IPS-18a (cell line): ENCODE measurements at regions not wholly inside any gene's neighbourhood (a gene's known extent, or its start where the extent isn't known, plus 50 kb on each side); places are given as distances from the start of the nearest gene placed in this dataset.

Experiments
- H3K27ac ChIP-seq: one replicate; pipeline ENCODE4 v1.5.1; 2013; ENCODE audit warnings: low read length
- H3K27me3 ChIP-seq: one replicate; pipeline ENCODE4 v1.6.1; 2013; ENCODE audit warnings: mild to moderate bottlenecking, low read length; ENCODE audit not compliant: control insufficient read depth, insufficient read depth
- H3K36me3 ChIP-seq: one replicate; pipeline ENCODE4 v1.6.1; 2013; ENCODE audit warnings: low read depth, low read length; ENCODE audit not compliant: control insufficient read depth
- H3K4me1 ChIP-seq: one replicate; pipeline ENCODE4 v1.6.1; 2013; ENCODE audit warnings: low read depth, low read length; ENCODE audit not compliant: control insufficient read depth
- H3K4me3 ChIP-seq: one replicate; pipeline ENCODE4 v1.5.1; 2013; ENCODE audit warnings: low read length
- H3K9ac ChIP-seq: one replicate; pipeline ENCODE4 v1.6.1; 2013; ENCODE audit warnings: mild to moderate bottlenecking, low read length, moderate library complexity
- H3K9me3 ChIP-seq: one replicate; pipeline ENCODE4 v1.6.1; 2013; ENCODE audit warnings: low read depth, low read length; ENCODE audit not compliant: control insufficient read depth

DNA sequence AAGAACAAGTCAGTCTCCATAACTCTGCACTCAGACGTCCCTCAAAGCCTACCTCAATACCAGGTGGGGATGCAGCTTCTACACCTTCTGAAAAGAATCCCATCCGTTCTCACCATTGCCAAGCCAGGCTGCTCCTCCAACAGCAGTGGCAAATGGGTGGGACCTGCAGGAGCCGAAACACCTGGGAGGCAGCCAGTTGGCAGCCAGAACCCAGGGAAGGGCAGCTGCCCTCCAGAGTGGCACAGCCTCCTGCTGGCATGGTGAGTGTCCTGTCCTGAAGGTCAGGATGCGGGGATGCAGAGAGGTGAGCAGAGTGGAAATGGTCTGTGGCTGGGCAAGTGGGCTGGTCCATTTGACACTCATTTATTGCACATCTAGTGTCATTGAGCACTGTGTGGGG, 210.6 kb upstream of the CDH4 start:
- no peaks in the 10 kb centered on the region for H3K9me3 ChIP-seq
- H3K4me3 ChIP-seq: no peak overlapping the region
- H3K4me1 ChIP-seq: no peaks in the 10 kb centered on the region
- H3K27me3 ChIP-seq: peaks cover 24% of the 10 kb centered on the region
- H3K36me3 ChIP-seq: no peaks in the 10 kb centered on the region
- H3K9ac ChIP-seq: no peak overlapping the region
- H3K27ac ChIP-seq: no peak overlapping the region

DNA sequence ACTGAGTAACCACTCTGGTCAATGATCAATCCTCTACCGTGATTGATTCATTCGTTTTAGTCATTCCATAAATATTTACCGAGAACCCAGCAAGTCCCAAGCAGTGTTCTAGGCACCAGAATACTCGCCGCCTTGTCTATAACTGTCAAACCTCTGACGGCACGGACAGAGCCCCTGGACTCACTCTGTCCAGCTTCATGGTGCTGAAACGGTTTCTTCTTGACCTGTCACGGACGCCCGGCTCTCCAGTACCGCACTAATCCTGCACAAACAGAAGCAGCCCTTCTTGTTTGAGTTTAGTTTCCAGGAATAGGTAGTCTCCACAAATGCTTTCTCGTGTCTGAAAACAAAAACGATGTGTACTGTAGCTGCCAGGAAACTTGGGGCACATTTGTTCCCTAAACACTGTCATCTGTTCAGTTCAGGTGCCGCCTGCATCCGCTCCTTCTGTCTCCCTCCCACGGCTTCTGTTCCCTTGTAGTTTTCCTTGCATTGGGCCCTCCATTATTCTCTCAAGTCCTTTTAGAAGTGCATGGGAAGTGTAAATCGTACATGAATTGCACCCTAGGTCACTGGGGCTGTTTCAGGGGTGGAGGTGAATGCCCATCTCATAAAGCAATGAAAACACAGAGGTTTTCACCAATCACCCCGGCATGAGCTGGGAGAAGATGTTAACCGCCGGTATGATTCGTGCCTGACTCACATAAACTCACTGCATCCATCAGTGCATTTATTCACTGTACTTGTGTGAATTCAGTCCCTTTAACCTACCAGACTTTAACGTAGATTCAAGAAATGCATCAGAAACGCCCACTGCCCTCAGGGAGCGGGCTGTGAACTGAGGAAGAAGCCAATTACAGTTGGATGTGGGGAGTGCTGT, 209.3 kb upstream of the CDH4 start:
- H3K4me3 ChIP-seq: no peak overlapping the region
- H3K27me3 ChIP-seq: peaks cover 30% of the 10 kb centered on the region
- no peak overlapping the region for H3K9ac ChIP-seq
- no peak overlapping the region for H3K27ac ChIP-seq
- no peaks in the 10 kb centered on the region for H3K4me1 ChIP-seq
- H3K36me3 ChIP-seq: no peaks in the 10 kb centered on the region
- H3K9me3 ChIP-seq: no peaks in the 10 kb centered on the region

DNA sequence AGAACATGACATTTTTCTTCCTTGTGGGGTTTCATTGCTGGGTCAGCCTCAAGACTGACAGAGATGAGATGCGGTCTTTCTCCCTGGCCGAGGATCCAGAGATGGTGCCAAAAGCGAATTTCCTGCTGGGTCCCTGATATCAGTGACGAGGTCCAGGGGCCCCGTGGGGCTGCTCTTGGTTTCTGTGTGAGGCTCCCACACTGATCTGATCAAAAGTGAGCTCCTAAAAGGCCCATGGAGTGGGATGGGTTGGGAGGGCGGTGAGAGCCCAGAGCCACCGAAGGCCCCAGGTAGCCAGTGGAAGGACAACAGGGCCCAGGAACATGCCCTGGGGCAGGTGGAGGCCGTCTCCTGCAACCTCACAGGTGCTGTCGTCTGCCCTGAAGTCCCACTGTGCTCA, 208.4 kb upstream of the CDH4 start:
- Histone ChIP-seq H3K36me3 (no peaks in the 10 kb centered on the region), H3K4me3 (no peak overlapping the region), H3K27me3 (peaks cover 20% of the 10 kb centered on the region), H3K27ac (no peak overlapping the region), H3K9me3 (no peaks in the 10 kb centered on the region), H3K4me1 (no peaks in the 10 kb centered on the region), H3K9ac (no peak overlapping the region)

DNA sequence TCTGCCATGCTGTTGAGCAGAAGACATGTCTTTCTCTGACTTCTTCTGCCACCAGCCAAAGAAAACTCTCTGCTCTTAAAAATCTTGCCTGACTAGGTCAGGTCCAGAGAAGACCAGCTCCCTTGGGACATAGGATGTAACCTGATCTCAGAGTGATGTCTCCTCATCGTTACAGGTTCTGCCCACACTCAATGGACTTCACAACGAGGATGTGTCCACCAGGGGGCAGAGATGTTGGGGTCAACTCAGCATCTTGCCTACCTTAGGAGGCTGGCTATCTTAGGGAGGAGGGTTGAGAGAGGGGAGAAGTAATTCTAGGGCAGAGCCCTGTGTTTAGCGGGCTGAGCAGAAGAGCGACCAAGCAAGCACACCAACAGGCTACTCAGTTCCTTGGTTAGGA, 207.6 kb upstream of the CDH4 start:
- Histone ChIP-seq H3K9me3 (no peaks in the 10 kb centered on the region), H3K9ac (no peak overlapping the region), H3K36me3 (no peaks in the 10 kb centered on the region), H3K27ac (no peak overlapping the region), H3K4me3 (no peak overlapping the region), H3K4me1 (no peaks in the 10 kb centered on the region), H3K27me3 (peaks cover 19% of the 10 kb centered on the region)

DNA sequence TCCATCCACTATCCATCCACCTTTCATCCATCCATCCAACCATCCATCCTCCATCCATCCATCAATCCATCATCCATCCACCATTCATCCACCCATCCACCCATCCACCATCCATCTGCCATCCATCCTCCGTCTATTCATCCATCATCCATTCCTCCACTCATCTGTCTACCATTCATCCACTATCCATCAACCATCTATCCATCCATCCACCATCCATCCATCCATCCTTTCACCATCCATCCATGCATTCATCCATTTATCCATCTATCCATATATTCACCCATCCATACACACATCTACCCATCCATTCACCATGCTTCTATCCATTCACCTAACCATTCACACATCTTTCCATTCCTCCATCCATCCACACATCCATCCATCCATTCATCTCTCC, 207.0 kb upstream of the CDH4 start:
- Histone ChIP-seq H3K36me3 (no peaks in the 10 kb centered on the region), H3K4me1 (no peaks in the 10 kb centered on the region), H3K27me3 (peaks cover 19% of the 10 kb centered on the region), H3K9ac (no peak overlapping the region), H3K4me3 (no peak overlapping the region), H3K27ac (no peak overlapping the region), H3K9me3 (no peaks in the 10 kb centered on the region)

DNA sequence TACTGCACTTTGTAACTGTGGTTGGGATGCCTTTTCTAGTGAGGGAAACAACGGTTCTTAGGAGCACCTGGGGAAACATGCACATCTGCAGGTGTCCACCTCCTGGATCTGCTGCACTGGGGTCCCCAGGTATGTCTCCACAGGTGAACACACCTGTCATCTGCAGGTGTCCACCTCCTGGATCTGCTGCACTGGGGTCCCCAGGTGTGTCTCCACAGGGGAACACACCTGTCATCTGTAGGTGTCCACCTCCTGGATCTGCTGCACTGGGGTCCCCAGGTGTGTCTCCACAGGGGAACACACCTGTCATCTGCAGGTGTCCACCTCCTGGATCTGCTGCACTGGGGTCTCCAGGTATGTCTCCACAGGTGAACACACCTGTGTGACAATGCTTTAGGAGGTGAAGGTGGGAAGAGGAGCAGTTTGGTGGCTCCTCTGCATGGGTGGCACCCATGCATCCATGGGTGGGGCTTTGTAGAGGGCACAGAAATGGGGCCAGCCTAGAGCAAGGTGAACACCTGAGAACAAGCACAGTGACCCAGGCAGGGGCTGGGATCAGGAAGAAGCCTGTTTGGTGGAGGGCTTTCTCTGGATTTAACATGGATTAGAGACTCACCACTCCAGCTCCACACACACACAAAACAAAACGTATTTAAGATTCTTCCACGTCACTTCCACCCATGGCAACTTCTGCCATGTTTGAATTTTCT, 206.0 kb upstream of the CDH4 start:
- no peak overlapping the region for H3K4me3 ChIP-seq
- no peaks in the 10 kb centered on the region for H3K4me1 ChIP-seq
- no peaks in the 10 kb centered on the region for H3K9me3 ChIP-seq
- peaks cover 18% of the 10 kb centered on the region for H3K27me3 ChIP-seq
- H3K27ac ChIP-seq: no peak overlapping the region
- H3K36me3 ChIP-seq: no peaks in the 10 kb centered on the region
- H3K9ac ChIP-seq: no peak overlapping the region

DNA sequence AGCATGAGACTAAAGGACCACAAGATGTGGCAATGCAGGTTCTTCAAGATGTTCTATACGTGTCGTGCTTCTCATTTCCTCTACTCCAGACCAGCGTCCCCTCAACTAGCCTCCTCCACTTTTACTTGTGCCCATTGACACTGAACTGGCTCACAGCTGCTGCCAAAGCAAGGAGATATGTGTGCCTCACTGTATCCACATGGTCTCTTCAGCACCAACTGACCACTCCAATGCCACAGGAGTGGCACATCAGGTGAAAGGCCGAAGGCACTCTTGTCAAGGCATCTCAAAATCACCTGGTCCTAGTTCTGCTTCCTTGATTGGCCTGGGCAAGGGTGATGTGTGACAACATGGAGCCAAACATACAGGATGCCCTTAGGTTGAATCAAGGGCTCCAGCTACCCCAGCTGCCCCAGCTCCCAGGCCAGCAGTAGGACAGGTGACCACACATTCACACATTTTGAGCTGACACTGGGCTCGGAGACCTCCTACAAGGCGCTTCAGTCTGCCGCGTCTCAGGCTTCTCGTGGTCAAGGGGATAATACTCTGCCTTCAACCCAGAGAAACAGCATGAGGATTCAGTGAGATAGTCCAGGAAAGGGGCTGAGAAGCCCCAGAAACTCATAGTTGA, 205.2 kb upstream of the CDH4 start:
- H3K27ac ChIP-seq: no peak overlapping the region
- H3K4me1 ChIP-seq: no peaks in the 10 kb centered on the region
- H3K9ac ChIP-seq: no peak overlapping the region
- no peaks in the 10 kb centered on the region for H3K36me3 ChIP-seq
- no peak overlapping the region for H3K4me3 ChIP-seq
- H3K9me3 ChIP-seq: no peaks in the 10 kb centered on the region
- H3K27me3 ChIP-seq: peaks cover 25% of the 10 kb centered on the region

DNA sequence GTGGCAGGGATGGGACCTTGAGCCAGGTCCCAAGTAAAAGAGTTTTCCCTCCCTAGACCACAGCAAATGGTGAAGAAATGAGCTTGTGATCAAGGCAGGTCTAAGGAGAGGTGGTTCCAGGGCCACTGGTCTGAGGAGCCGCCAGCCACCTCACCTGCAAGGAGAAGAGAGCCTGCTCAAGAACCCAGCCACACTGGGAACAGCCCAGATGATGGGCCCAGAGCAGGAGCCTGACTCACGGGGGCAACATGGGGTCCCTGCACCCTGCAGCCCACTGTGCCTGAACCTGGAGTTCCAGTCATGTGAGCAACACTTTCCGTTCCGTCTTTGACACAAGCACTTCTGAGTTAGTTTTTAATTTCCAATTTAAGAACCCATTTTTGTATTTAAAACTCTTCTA, 204.5 kb upstream of the CDH4 start:
- Histone ChIP-seq H3K4me3 (no peak overlapping the region), H3K9ac (no peak overlapping the region), H3K27ac (no peak overlapping the region), H3K27me3 (peaks cover 32% of the 10 kb centered on the region), H3K36me3 (no peaks in the 10 kb centered on the region), H3K9me3 (no peaks in the 10 kb centered on the region), H3K4me1 (peaks cover 2% of the 10 kb centered on the region)

DNA sequence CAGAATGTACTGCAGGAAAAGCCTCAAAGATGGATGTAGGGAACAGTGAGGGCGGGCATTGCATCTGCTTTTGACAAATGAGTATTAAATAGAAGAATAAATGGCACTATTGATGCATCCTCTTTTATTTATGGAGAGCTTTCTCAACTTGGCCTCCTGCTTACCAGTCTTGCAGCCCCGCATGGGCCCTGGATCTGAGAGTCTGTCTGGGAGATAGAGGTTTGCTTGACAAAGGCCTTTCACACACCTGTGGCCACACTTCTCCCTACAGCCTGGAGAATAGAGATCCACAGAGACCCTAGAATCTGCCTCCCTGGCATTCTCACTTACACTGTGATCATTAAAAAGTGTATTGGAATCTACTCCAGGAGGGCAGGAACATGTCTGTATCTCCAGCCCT, 203.8 kb upstream of the CDH4 start:
- H3K9me3 ChIP-seq: no peaks in the 10 kb centered on the region
- no peaks in the 10 kb centered on the region for H3K36me3 ChIP-seq
- H3K27me3 ChIP-seq: peaks cover 28% of the 10 kb centered on the region
- H3K9ac ChIP-seq: no peak overlapping the region
- H3K4me1 ChIP-seq: peaks cover 10% of the 10 kb centered on the region
- H3K27ac ChIP-seq: no peak overlapping the region
- no peak overlapping the region for H3K4me3 ChIP-seq

DNA sequence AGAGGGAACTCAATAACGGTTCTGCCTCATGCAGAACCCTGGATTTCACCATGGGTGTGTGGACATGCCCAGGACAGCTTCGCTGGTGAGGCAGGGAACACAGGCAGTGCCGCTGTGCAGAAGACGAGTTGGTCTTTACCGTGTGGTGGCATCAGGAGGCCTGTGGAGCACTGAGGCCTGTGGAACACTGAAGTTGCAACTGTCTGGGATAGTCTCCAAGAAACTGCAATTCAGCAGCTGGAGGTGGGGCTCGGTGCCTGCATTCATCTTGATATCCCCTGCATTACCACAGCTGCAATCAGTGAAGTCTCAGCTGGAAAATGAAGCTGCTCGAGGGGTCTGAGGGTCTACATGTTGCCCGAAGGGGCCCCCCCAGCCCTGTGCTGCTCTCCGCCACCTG, 202.4 kb upstream of the CDH4 start:
- Histone ChIP-seq H3K27ac (no peak overlapping the region), H3K9me3 (no peaks in the 10 kb centered on the region), H3K4me1 (peaks cover 12% of the 10 kb centered on the region), H3K9ac (no peak overlapping the region), H3K36me3 (no peaks in the 10 kb centered on the region), H3K4me3 (no peak overlapping the region), H3K27me3 (peaks cover 28% of the 10 kb centered on the region)

DNA sequence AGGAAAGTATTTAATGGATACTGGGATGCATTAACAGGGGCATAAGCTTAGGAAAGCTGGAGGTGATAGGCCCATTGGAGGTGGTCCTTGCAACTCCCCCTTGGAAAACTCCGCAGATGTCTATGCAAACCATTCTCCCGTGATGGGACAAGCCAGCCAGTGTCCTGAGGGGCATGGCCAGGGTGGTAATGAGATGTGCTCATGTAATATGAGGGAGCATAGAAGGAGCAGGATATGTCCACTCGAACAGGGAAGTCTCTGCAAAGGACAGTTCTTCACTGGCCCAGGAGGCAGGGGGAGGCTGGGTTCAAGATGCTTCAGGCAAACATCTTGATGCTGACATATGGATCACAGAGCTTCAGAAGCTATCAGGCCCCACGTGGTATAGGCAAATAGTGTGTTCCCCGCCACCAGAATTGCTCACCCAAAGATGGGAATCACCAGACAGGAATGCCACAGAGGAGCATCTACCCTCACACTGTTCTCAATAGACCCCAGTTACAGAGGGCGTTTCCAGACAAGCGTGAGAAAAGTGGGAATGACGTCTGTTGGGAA, 201.6 kb upstream of the CDH4 start:
- Histone ChIP-seq H3K4me3 (no peak overlapping the region), H3K36me3 (no peaks in the 10 kb centered on the region), H3K27me3 (peaks cover 36% of the 10 kb centered on the region)

More for the DNA sequence above, 201.6 kb upstream of the CDH4 start:
- no peaks in the 10 kb centered on the region for H3K9me3 ChIP-seq
- H3K9ac ChIP-seq: no peak overlapping the region
- H3K4me1 ChIP-seq: peaks cover 12% of the 10 kb centered on the region
- no peak overlapping the region for H3K27ac ChIP-seq
